CD4-positive, alpha-beta T cell (primary cell): ENCODE measurements at regions not wholly inside any gene's neighbourhood (a gene's known extent, or its start where the extent isn't known, plus 50 kb on each side); places are given as distances from the start of the nearest gene placed in this dataset.

Experiments used
- ATAC-seq: fragments of 200-7000 bp; cut with Tn5 transposase; one replicate; pipeline ENCODE4 v1.10.0; 2022; ENCODE audit warnings: mild to moderate bottlenecking; ENCODE audit not compliant: poor library complexity
- CTCF ChIA-PET: fragments of 350-600 bp; sonication (Branson Sonifier 250); formaldehyde crosslinking; loops from one replicate; lab custom pipeline; 2021; ENCODE audit warnings: antibody characterized with exemption, inconsistent platforms; lab: Charles Lee
- POLR2A ChIA-PET: fragments of 350-600 bp; sonication (Branson Sonifier 250); formaldehyde crosslinking; loops from one replicate; lab custom pipeline; 2021; ENCODE audit warnings: antibody characterized with exemption, inconsistent platforms; lab: Charles Lee
- DNase-seq, 14 experiments: peaks; one replicate each; pipeline ENCODE4 v3.0.0-alpha.2; 2013 to 2020; ENCODE audit warnings: mixed read lengths in 2 of 14
- H3K27ac ChIP-seq, 2 donors: one replicate each; pipeline versions ENCODE4 v1.5.1 to v1.7.0; 2013; ENCODE audit warnings: low read length in 2 of 2, low read depth in 1 of 2, mild to moderate bottlenecking in 1 of 2
- H3K27me3 ChIP-seq, 2 experiments: 1 replicate in 1 of 2; 2 replicates in 1 of 2; pipeline versions ENCODE4 v1.6.1 to v1.7.0; 2013; ENCODE audit warnings: low read length in 2 of 2, control low read depth in 1 of 2, mild to moderate bottlenecking in 1 of 2, moderate library complexity in 1 of 2; ENCODE audit not compliant: insufficient read depth in 2 of 2, control insufficient read depth in 1 of 2
- H3K36me3 ChIP-seq: one replicate; pipeline ENCODE4 v1.6.1; 2013; ENCODE audit warnings: low read length, control low read depth; ENCODE audit not compliant: insufficient read depth
- H3K4me1 ChIP-seq: one replicate; pipeline ENCODE4 v1.6.1; 2013; ENCODE audit warnings: low read length, control low read depth; ENCODE audit not compliant: insufficient read depth
- H3K4me3 ChIP-seq: one replicate; pipeline ENCODE4 v1.5.1; 2013; ENCODE audit warnings: mild to moderate bottlenecking, low read length, moderate library complexity
- H3K9me3 ChIP-seq, 2 experiments: 1 replicate in 1 of 2; 2 replicates in 1 of 2; pipeline versions ENCODE4 v1.6.1 to v1.7.0; 2013; ENCODE audit warnings: low read length in 2 of 2, mild to moderate bottlenecking in 2 of 2, control low read depth in 1 of 2, moderate library complexity in 1 of 2; ENCODE audit not compliant: control insufficient read depth in 1 of 2, insufficient read depth in 1 of 2
- H3K27ac Mint-ChIP-seq: one replicate; pipeline ENCODE4 v1.8.0; 2020; ENCODE audit warnings: mixed read lengths
- H3K27me3 Mint-ChIP-seq: one replicate; pipeline ENCODE4 v1.8.0; 2021; ENCODE audit warnings: mixed read lengths
- H3K36me3 Mint-ChIP-seq: one replicate; pipeline ENCODE4 v1.8.0; 2021; ENCODE audit warnings: low read depth, mixed read lengths
- H3K4me1 Mint-ChIP-seq: one replicate; pipeline ENCODE4 v1.8.0; 2021; ENCODE audit warnings: low read depth, mixed read lengths
- H3K4me3 Mint-ChIP-seq: one replicate; pipeline ENCODE4 v1.8.0; 2020; ENCODE audit warnings: mild to moderate bottlenecking, mixed read lengths
- H3K9me3 Mint-ChIP-seq: one replicate; pipeline ENCODE4 v1.8.0; 2020; ENCODE audit warnings: mixed read lengths
- intact Hi-C, 2 experiments: fragments of 100-400 bp; cut with DNase I in 1 of 2; cut with micrococcal nuclease in 1 of 2; formaldehyde crosslinking; loops; one replicate each; pipeline versions ENCODE4 v1.15.1 to v1.9.0; 2023 to 2025; cut with DNase I, micrococcal nuclease
- TF ChIP-seq, protein P1 (sequence below): fragments of 200-600 bp; IDR thresholded peaks from one replicate; pipeline ENCODE4 v1.8.0; 2022; ENCODE audit warnings: antibody characterized with exemption, mild to moderate bottlenecking

DNA sequence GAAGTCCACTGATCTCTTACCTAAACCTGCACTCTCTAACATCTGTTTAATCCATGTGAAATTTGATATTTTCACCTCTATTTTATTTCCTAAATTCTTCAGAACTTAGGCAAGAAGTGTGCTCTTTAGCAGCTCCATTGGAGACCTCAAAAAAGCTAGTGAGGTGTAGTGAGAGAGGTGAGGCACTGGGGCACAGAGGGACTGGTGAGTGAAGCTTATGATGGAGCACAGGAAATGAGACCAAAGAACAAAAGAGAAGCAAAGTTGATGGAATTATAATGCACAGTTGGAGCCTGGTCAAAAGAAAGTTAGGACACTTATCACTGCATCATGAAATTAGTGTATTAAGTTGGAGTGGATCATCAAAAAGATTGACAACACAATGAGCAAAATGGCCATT lies 1050.7 kb upstream of the NRXN1 start:
- ChIA-PET POLR2A (no interaction called here), CTCF (no interaction called here)
- no peak overlapping the region for H3K27ac ChIP-seq
- H3K27me3 Mint-ChIP-seq = no peaks in the 10 kb centered on the region
- no peaks in the 10 kb centered on the region for H3K4me1 ChIP-seq
- no peaks in the 10 kb centered on the region for H3K36me3 Mint-ChIP-seq
- no peak overlapping the region for H3K4me3 ChIP-seq
- ATAC-seq (no peak), DNase-seq (no peak)
- H3K4me3 Mint-ChIP-seq = no peak overlapping the region
- H3K4me1 Mint-ChIP-seq = no peaks in the 10 kb centered on the region
- no peak overlapping the region for H3K27ac Mint-ChIP-seq
- no peaks in the 10 kb centered on the region for H3K36me3 ChIP-seq
- TF ChIP-seq, protein P1, sequence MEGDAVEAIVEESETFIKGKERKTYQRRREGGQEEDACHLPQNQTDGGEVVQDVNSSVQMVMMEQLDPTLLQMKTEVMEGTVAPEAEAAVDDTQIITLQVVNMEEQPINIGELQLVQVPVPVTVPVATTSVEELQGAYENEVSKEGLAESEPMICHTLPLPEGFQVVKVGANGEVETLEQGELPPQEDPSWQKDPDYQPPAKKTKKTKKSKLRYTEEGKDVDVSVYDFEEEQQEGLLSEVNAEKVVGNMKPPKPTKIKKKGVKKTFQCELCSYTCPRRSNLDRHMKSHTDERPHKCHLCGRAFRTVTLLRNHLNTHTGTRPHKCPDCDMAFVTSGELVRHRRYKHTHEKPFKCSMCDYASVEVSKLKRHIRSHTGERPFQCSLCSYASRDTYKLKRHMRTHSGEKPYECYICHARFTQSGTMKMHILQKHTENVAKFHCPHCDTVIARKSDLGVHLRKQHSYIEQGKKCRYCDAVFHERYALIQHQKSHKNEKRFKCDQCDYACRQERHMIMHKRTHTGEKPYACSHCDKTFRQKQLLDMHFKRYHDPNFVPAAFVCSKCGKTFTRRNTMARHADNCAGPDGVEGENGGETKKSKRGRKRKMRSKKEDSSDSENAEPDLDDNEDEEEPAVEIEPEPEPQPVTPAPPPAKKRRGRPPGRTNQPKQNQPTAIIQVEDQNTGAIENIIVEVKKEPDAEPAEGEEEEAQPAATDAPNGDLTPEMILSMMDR = no peak
- no peaks in the 10 kb centered on the region for H3K9me3 ChIP-seq
- H3K27me3 ChIP-seq = no peaks in the 10 kb centered on the region
- intact Hi-C loops = no loop called here
- peaks cover 2% of the 10 kb centered on the region for H3K9me3 Mint-ChIP-seq

DNA sequence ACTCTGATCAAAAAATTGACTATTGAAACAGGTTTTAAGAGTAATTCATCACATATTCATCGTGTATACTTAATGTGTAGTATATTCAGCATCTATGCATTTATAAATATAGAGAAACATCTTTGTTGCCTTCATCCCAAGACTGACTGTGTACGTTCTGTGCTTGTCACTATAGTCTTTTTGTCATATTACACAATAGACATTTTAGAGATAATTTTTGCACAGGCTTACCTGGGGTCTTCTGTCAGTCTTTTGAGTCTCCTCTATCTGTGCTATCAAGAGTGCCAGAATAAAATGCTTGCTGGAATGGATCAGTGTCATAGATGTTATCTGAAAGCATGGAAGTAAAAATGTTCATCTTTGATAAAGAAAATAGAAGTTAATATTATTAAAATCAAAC lies 1047.7 kb upstream of the NRXN1 start:
- Mint-ChIP-seq H3K27ac (no peak overlapping the region), H3K4me3 (no peak overlapping the region), H3K4me1 (no peaks in the 10 kb centered on the region), H3K27me3 (no peaks in the 10 kb centered on the region), H3K36me3 (no peaks in the 10 kb centered on the region), H3K9me3 (peaks cover 5% of the 10 kb centered on the region)
- ATAC-seq (no peak), DNase-seq (no peak)
- Histone ChIP-seq H3K27me3 (no peaks in the 10 kb centered on the region), H3K9me3 (no peaks in the 10 kb centered on the region), H3K4me3 (no peak overlapping the region), H3K36me3 (no peaks in the 10 kb centered on the region), H3K27ac (no peak overlapping the region), H3K4me1 (no peaks in the 10 kb centered on the region)
- TF ChIP-seq, protein P1 = no peak
- ChIA-PET POLR2A (no interaction called here), CTCF (no interaction called here)
- intact Hi-C loops = no loop called here

DNA sequence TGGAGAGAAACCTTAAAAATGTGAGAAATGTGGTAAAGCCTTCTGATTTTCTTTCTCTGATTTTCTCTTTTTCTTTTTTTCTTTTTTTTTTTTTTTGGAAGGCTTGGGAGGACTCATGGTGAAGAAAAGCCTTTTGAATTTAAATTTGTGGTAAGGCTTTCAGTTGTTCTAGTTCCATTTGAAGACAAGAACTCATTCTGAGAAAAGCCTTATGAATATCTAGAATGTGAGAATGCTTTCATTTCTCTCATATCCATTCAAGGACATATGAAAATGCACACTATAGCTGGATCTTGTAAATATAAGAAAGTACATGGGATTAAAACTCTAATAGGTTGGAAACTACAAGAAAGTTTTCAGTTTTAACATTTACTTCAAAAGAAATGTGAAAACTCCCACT lies 1045.2 kb upstream of the NRXN1 start:
- ChIA-PET POLR2A (no interaction called here), CTCF (no interaction called here)
- H3K36me3 Mint-ChIP-seq = no peaks in the 10 kb centered on the region
- DNase-seq = no peak
- no peak overlapping the region for H3K4me3 Mint-ChIP-seq
- no peaks in the 10 kb centered on the region for H3K36me3 ChIP-seq
- ATAC-seq = no peak
- no peak overlapping the region for H3K27ac Mint-ChIP-seq
- no peaks in the 10 kb centered on the region for H3K4me1 Mint-ChIP-seq
- H3K4me1 ChIP-seq = no peaks in the 10 kb centered on the region
- H3K4me3 ChIP-seq = no peak overlapping the region
- no peaks in the 10 kb centered on the region for H3K9me3 ChIP-seq
- H3K27me3 Mint-ChIP-seq = no peaks in the 10 kb centered on the region
- TF ChIP-seq, protein P1 = no peak
- H3K9me3 Mint-ChIP-seq = peaks cover 5% of the 10 kb centered on the region
- no peaks in the 10 kb centered on the region for H3K27me3 ChIP-seq
- intact Hi-C loops = no loop called here
- H3K27ac ChIP-seq = no peak overlapping the region
